ENCODE measurements at regions not wholly inside any gene's neighbourhood (a gene's known extent, or its start where the extent isn't known, plus 50 kb on each side); places are given as distances from the start of the nearest gene placed in this dataset.
"Not testable (repeated sequence)": the region's sequence is repeated elsewhere in the genome, so short reads cannot be mapped to it uniquely, and the experiment has no call there.

- DNase-seq (ENCODE audit: low read depth in 2 of 2, low spot score in 1 of 2) = no peak
These were observed 171.4 kb downstream of the EMP1 start for GRCh38 chr12:13367973-13368372.

GRCh38 chr12:13365748-13366366 is 169.3 kb downstream of the EMP1 start:
- DNase-seq (ENCODE audit: low read depth in 2 of 2, low spot score in 1 of 2) = no peak

DNA sequence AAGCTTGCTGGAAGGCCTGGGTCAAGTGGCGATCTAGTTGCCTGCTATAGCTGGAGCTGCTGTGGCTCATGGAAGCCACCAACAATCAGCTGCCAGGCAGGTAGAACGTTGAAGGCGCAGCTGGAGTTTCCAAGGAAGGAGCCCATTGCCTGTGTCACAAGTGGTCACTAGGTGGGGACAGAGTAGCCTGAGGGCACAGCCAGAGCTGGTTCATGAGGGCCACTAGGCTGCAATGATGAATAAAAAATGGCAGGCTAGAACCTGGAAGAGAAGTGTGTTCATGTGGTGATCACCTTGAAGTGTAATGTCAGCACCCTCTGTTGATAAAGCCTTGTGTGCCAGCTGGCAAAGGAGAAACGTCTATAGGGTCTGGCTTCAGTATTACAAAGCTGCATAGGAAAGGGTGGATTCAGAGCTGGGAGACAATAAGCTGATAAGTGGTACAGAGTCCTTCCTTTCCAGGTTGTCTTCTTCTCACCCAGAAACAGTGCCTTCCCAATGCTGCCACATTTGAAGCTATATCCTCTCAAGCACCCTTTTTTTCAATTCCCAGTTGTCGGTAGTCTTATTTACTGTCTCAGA is 165.8 kb downstream of the EMP1 start:
- DNase-seq (ENCODE audit: low read depth in 2 of 2, low spot score in 1 of 2) = no peak

DNA sequence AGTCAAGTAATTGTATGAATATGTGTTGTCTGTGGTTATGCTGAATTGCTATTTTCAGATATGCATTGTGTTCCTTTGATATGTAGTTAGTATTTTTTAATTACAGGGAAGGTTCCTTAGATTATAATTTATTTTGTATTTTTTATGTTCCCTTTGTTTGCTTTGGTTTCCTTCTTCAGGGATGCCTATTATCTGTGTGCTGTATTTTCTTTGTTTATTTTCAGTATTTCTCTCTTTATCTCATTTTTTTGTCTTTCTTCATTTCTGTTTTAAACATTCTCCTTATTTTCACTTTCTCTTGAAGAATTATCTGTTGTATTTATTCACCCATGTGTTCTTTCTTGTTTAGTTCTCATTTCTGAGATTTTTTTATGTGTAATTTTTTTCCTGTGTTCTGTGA is 163.1 kb downstream of the EMP1 start:
- no peak for DNase-seq (ENCODE audit: low read depth in 2 of 2, low spot score in 1 of 2)

DNA sequence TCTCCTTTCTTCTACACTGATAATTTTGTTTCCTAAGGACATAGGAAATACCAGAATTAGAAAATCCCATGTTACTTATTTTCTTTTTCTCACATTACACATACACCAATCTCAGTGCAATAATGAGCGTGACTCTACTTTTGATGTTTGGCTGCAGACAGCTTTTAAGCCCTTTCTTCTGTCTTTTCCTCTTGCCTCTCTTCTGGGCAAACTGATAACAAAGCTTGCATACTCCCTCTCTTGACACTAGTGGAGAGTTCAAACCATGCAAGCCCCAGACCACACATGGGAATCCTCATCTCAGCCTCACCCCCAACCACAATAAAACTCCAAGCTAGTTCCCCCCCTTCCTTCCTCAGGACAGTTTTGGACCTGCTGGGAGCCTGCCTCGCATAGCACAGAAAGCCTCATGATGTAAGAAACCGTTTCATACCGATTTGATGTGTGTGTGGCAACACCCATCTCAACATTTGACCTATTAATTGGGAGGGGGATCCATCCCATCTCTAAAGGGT is 161.9 kb downstream of the EMP1 start:
- DNase-seq (ENCODE audit: low read depth in 2 of 2, low spot score in 1 of 2) = no peak

- DNase-seq (ENCODE audit: low read depth in 2 of 2, low spot score in 1 of 2) = no peak
These were observed 154.4 kb downstream of the EMP1 start for GRCh38 chr12:13350946-13351345.

GRCh38 chr12:13350381-13350780 is 153.9 kb downstream of the EMP1 start:
- no peak for DNase-seq (ENCODE audit: low read depth in 2 of 2, low spot score in 1 of 2)

DNA sequence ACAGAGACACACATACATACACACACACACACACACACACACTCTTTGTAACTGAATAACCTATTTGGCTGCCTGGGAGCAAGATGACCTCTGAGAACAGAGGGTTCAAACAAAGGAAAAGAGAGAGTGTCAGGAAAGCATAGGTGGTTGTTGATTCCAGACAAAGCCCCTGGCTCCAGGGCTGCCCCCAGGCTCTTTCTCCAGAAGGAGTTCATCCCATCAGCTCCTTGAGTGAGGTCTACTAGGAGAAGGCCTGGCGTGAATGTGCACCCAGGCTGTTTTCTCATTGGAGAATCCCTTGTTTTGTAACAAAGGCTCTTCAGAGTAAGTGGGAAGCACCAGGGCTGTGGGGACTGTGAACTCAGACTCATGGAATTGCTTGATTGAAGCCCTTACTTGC is 151.9 kb downstream of the EMP1 start:
- no peak for DNase-seq (ENCODE audit: low read depth in 2 of 2, low spot score in 1 of 2)

DNA sequence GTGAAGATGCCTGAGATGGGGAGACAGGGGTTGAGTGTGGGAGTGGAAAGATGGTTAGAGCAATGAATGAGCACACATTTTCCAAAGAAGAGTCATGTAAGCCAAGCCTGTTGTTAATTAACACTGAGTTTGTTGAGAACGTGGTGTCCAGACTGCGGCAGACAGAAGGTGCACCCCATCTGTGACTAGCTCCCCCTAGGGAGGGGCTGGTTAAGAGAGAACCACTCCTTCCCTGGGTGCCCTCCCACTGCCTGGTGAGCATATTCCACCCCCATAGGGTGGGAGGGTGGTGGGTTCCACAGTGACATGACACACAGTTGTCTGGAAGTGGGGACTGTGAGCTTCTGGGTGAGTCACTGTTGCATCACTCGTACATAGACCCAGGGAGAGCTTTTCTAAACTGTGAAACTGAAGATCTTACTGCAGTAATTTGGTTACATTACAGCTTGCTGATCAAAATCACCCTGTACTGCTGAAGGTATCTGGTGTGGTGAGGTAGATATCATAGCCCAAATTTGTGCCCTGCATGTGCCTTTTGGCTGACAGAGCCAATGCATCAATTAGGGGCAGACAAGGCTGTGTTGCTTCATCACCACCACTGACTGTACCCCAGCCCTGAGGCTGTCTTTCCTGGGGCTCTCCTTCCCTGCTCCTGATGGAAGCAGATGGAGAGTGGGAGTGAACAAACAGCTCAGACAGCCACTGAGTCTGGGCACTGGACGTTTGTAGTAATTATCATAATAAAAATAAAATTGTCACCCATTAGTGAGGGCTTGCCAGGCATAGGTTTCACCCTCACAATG is 150.9 kb downstream of the EMP1 start:
- DNase-seq (ENCODE audit: low read depth in 2 of 2, low spot score in 1 of 2) = no peak

GRCh38 chr12:13345722-13346121 is 149.2 kb downstream of the EMP1 start:
- no peak for DNase-seq (ENCODE audit: low read depth in 2 of 2, low spot score in 1 of 2)

DNA sequence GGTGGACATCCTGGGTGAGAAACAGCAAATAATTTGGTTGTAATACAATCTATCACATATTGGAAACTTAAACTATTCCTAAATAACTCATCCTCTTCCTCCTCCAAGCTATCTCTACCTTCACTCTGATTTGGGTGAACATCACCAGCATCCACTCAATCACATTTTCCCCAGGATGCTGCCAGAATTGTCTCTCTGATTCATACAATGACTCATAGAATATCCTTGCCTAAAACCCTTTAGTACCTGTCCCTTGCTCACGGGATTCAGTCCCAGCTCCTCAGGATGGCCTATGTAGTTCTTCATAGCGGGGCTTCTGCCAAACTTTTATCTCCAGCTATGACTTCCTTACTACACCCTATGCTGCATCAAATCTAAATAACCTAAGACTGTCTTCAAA is 146.8 kb downstream of the EMP1 start:
- DNase-seq (ENCODE audit: low read depth in 2 of 2, low spot score in 1 of 2) = no peak

DNA sequence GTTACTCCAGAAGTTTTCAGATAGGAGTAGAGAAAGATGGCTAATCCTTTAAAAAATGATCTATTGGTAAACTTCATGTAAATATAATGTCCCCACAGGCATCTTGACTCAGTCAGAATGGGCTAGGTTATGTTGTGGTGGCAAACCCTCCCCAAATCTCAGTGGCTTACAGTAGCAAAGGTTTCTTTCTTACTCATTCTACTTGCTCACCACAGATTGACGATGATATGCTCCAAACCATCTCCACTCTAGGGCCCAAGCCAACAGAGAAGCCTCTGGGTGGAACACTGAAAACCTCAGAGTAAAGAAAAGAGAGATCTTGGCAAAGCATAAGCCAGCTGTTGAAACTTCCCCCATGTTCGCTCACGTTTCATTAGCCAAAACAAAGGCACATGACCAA is 146.4 kb downstream of the EMP1 start:
- DNase-seq (ENCODE audit: low read depth in 2 of 2, low spot score in 1 of 2) = no peak

- no peak for DNase-seq (ENCODE audit: low read depth in 2 of 2, low spot score in 1 of 2)
These were observed 143.6 kb downstream of the EMP1 start for GRCh38 chr12:13340149-13340548.

DNA sequence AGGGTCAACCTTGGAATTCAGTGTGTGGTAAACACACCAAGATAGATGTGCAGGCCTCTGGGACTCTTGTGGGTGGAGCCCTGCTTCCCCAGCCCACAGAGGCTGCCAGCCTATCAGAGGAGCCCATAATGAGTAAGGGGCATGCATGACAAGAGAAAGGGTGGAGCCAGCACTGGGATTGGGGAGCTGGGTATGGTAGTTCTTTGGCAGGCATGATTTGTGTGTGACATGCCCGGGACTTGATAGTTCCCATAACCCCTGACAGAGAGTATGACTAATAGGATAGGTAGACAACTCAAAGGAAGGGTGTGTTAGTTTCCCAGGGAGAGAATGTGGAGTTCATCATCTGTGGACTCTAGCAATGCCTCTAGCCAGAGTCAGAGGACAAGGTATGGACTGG is 143.0 kb downstream of the EMP1 start:
- no peak for DNase-seq (ENCODE audit: low read depth in 2 of 2, low spot score in 1 of 2)

- DNase-seq (ENCODE audit: low read depth in 2 of 2, low spot score in 1 of 2) = no peak
These were observed 142.6 kb downstream of the EMP1 start for GRCh38 chr12:13339091-13339490.

GRCh38 chr12:13337791-13338190 is 141.3 kb downstream of the EMP1 start:
- DNase-seq (ENCODE audit: low read depth in 2 of 2, low spot score in 1 of 2) = no peak

- no peak for DNase-seq (ENCODE audit: low read depth in 2 of 2, low spot score in 1 of 2)
These were observed 139.7 kb downstream of the EMP1 start for GRCh38 chr12:13336216-13336615.

- no peak for DNase-seq (ENCODE audit: low read depth in 2 of 2, low spot score in 1 of 2)
These were observed 132.0 kb downstream of the EMP1 start for GRCh38 chr12:13328535-13328934.

DNA sequence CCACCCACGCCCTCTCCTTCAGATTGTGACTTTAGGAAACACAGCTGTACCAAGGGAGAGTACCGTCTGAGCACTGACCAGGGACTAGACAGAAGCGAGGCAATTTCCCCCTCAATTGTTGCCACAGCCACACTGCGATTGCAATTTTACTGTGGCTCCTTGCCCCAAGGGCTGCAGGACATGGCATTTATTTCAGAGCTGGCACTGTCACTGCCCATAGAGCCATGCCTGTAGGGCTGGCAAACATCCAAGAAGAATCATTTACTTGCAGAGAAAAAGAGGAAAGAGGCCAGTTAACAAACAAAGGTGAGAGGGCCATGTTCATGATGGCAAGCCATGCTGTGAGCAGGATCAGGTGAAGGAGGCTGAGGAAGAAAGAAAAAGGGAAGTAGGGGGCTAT is 129.6 kb downstream of the EMP1 start:
- no peak for DNase-seq (ENCODE audit: low read depth in 2 of 2, low spot score in 1 of 2)

DNA sequence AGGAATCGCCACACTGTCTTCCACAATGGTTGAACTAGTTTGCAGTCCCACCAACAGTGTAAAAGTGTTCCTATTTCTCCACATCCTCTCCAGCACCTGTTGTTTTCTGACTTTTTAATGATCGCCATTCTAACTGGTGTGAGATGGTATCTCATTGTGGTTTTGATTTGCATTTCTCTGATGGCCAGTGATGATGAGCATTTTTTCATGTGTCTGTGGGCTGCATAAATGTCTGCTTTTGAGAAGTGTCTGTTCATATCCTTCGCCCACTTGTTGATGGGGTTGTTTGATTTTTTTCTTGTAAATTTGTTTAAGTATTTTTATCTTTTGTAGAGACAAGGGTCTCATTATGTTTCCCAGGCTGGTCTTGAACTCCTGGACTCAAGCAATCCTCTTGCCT is 128.5 kb downstream of the EMP1 start:
- DNase-seq (ENCODE audit: low read depth in 2 of 2, low spot score in 1 of 2) = not testable (repeated sequence)

- no peak for DNase-seq (ENCODE audit: low read depth in 2 of 2, low spot score in 1 of 2)
These were observed 121.9 kb downstream of the EMP1 start for GRCh38 chr12:13318231-13319015.

Data from stimulated activated CD8-positive, alpha-beta memory T cell treated with anti-CD3 and anti-CD28 coated beads, Interleukin-4, amount 100 ng/mL, for 1 hour (primary cell).